Stomach (tissue), 4 donors: ENCODE measurements at regions not wholly inside any gene's neighbourhood (a gene's known extent, or its start where the extent isn't known, plus 50 kb on each side); places are given as distances from the start of the nearest gene placed in this dataset.

Source experiments
- POLR2AphosphoS5 ChIP-seq, 3 donors: sonication (generic); formaldehyde crosslinking; IDR thresholded peaks; one replicate each; pipeline ENCODE4 v1.6.1; 2016; ENCODE audit warnings: antibody characterized with exemption in 3 of 3
- TF ChIP-seq, protein P1 (sequence below), 7 experiments: fragments of 450-650 bp in 4 of 7; fragments of 200-600 bp in 3 of 7; sonication (generic) in 3 of 7; IDR thresholded peaks; one replicate each; pipeline ENCODE4 v1.5.1; 2016 to 2019; ENCODE audit warnings: antibody characterized with exemption in 7 of 7, control low read depth in 2 of 7, mild to moderate bottlenecking in 1 of 7

DNA sequence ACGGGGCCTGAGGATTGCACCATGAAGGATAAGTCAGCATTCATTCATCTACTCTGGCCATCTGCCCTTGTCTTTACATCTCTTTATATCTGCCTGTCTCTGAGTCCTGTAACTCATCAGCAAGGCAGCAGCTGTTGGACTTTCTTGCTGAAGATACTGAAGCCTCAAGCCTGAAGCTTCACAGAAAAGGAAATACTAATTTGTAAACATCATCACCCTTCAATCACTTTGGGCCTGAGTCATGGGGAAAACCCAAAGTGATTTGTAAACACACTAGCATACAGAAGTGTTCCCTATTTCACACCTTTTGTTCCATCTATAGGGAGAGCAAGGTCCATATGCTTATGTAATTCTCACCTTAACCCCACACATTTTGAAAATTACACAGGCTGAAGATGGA lies 928.2 kb downstream of the EPHA3 start:
- TF ChIP-seq, protein P1, sequence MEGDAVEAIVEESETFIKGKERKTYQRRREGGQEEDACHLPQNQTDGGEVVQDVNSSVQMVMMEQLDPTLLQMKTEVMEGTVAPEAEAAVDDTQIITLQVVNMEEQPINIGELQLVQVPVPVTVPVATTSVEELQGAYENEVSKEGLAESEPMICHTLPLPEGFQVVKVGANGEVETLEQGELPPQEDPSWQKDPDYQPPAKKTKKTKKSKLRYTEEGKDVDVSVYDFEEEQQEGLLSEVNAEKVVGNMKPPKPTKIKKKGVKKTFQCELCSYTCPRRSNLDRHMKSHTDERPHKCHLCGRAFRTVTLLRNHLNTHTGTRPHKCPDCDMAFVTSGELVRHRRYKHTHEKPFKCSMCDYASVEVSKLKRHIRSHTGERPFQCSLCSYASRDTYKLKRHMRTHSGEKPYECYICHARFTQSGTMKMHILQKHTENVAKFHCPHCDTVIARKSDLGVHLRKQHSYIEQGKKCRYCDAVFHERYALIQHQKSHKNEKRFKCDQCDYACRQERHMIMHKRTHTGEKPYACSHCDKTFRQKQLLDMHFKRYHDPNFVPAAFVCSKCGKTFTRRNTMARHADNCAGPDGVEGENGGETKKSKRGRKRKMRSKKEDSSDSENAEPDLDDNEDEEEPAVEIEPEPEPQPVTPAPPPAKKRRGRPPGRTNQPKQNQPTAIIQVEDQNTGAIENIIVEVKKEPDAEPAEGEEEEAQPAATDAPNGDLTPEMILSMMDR (IDR thresholded peaks at IDR 0.05), result no peak
- no peak for TF ChIP-seq POLR2AphosphoS5 (IDR thresholded peaks at IDR 0.05)
